Endodermal cell (in vitro differentiated cells): ENCODE measurements at regions not wholly inside any gene's neighbourhood (a gene's known extent, or its start where the extent isn't known, plus 50 kb on each side); places are given as distances from the start of the nearest gene placed in this dataset.
"Not testable (repeated sequence)": the region's sequence is repeated elsewhere in the genome, so short reads cannot be mapped to it uniquely, and the experiment has no call there.

ENCODE experiments used
- DNase-seq: peaks from one replicate; pipeline ENCODE4 v3.0.0-alpha.2; 2017
- H3K27ac ChIP-seq: 2 replicates; pipeline ENCODE4 v1.5.1; 2013; ENCODE audit warnings: mild to moderate bottlenecking, low read depth, low read length, moderate library complexity
- H3K27me3 ChIP-seq: 2 replicates; pipeline ENCODE4 v1.6.1; 2013; ENCODE audit warnings: mild to moderate bottlenecking, low read length, moderate library complexity; ENCODE audit not compliant: insufficient read depth, control insufficient read depth, poor library complexity, severe bottlenecking
- H3K36me3 ChIP-seq: 2 replicates; pipeline ENCODE4 v1.7.0; 2013; ENCODE audit warnings: mild to moderate bottlenecking, low read length, moderate library complexity; ENCODE audit not compliant: control insufficient read depth, insufficient read depth
- H3K4me1 ChIP-seq: one replicate; pipeline ENCODE4 v1.7.0; 2013; ENCODE audit warnings: low read length; ENCODE audit not compliant: control insufficient read depth, insufficient read depth
- H3K4me3 ChIP-seq: 2 replicates; pipeline ENCODE4 v1.5.1; 2013; ENCODE audit warnings: mild to moderate bottlenecking, low read length, moderate library complexity
- H3K9ac ChIP-seq: 2 replicates; pipeline ENCODE4 v1.6.1; 2013; ENCODE audit warnings: mild to moderate bottlenecking, low read length, moderate library complexity; ENCODE audit not compliant: poor library complexity, severe bottlenecking; ENCODE audit errors: extremely low read depth
- H3K9me3 ChIP-seq: 2 replicates; pipeline ENCODE4 v1.6.1; 2013; ENCODE audit warnings: mild to moderate bottlenecking, low read length, moderate library complexity; ENCODE audit not compliant: control insufficient read depth
- H3K27ac Mint-ChIP-seq: 2 replicates; pipeline ENCODE4 v1.8.0; 2020; ENCODE audit warnings: mixed read lengths
- H3K27me3 Mint-ChIP-seq: 2 replicates; pipeline ENCODE4 v1.8.0; 2021; ENCODE audit warnings: mild to moderate bottlenecking, mixed read lengths; ENCODE audit not compliant: insufficient read depth
- H3K36me3 Mint-ChIP-seq: 2 replicates; pipeline ENCODE4 v1.8.0; 2020; ENCODE audit warnings: low read depth, mixed read lengths
- H3K4me1 Mint-ChIP-seq: 2 replicates; pipeline ENCODE4 v1.8.0; 2020; ENCODE audit warnings: mixed read lengths
- H3K4me3 Mint-ChIP-seq: 2 replicates; pipeline ENCODE4 v1.8.0; 2020; ENCODE audit warnings: mild to moderate bottlenecking, moderate library complexity, mixed read lengths
- H3K9me3 Mint-ChIP-seq: 2 replicates; pipeline ENCODE4 v1.8.0; 2020; ENCODE audit warnings: mild to moderate bottlenecking, mixed read lengths
- WGBS, 2 experiments: methylation state at CpG; one replicate each; pipeline versions ENCODE4 v1.1.5 to v1.1.7; 2013; ENCODE audit warnings: missing lambda C conversion rate in 2 of 2, mixed read lengths in 1 of 2; ENCODE audit not compliant: insufficient coverage in 1 of 2, insufficient read length in 1 of 2; 5-methylcytosine and 5-hydroxymethylcytosine counted together
- TF ChIP-seq, protein P1 (sequence below): fragments of 200-600 bp; sonication (generic); conservative IDR thresholded peaks from 2 replicates; pipeline ENCODE4 v1.5.0; 2021; ENCODE audit warnings: antibody characterized with exemption, mild to moderate bottlenecking

DNA sequence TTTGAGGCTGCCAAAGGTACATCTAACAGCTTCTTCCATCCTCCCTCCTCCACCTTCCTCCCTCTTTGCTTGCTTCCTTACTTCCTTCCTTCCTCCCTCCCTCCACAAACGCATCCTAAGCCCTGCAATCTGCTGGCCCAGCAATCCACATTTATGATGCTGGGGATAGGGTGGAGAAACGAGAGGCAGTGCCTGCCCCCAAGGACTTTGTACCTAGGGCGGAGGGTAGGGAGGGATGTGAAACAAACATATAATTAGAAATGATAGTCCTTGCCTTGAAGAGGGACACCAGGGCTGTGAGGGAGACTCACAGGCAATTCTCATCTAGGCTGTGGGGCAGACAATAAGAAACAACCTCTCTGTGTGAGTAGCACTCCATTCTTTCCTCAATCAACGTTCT is 188.3 kb downstream of the ANKRD30B start:
- TF ChIP-seq, protein P1, sequence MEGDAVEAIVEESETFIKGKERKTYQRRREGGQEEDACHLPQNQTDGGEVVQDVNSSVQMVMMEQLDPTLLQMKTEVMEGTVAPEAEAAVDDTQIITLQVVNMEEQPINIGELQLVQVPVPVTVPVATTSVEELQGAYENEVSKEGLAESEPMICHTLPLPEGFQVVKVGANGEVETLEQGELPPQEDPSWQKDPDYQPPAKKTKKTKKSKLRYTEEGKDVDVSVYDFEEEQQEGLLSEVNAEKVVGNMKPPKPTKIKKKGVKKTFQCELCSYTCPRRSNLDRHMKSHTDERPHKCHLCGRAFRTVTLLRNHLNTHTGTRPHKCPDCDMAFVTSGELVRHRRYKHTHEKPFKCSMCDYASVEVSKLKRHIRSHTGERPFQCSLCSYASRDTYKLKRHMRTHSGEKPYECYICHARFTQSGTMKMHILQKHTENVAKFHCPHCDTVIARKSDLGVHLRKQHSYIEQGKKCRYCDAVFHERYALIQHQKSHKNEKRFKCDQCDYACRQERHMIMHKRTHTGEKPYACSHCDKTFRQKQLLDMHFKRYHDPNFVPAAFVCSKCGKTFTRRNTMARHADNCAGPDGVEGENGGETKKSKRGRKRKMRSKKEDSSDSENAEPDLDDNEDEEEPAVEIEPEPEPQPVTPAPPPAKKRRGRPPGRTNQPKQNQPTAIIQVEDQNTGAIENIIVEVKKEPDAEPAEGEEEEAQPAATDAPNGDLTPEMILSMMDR = no peak
- H3K27me3 Mint-ChIP-seq = no peaks in the 10 kb centered on the region
- Histone ChIP-seq H3K27ac (no peak overlapping the region), H3K36me3 (no peaks in the 10 kb centered on the region), H3K4me3 (no peak overlapping the region), H3K9me3 (peaks cover 55% of the 10 kb centered on the region), H3K27me3 (no peaks in the 10 kb centered on the region), H3K9ac (no peak overlapping the region), H3K4me1 (no peaks in the 10 kb centered on the region)
- H3K4me3 Mint-ChIP-seq = no peak overlapping the region
- peaks cover 92% of the 10 kb centered on the region for H3K9me3 Mint-ChIP-seq
- 62% methylated on average over 3 of the region's 4 CpGs; no CpG with 5 or more reads in 1 of the 2 experiments for WGBS, 2 experiments
- H3K4me1 Mint-ChIP-seq = no peaks in the 10 kb centered on the region
- H3K36me3 Mint-ChIP-seq = no peaks in the 10 kb centered on the region
- no peak for DNase-seq
- H3K27ac Mint-ChIP-seq = no peak overlapping the region

DNA sequence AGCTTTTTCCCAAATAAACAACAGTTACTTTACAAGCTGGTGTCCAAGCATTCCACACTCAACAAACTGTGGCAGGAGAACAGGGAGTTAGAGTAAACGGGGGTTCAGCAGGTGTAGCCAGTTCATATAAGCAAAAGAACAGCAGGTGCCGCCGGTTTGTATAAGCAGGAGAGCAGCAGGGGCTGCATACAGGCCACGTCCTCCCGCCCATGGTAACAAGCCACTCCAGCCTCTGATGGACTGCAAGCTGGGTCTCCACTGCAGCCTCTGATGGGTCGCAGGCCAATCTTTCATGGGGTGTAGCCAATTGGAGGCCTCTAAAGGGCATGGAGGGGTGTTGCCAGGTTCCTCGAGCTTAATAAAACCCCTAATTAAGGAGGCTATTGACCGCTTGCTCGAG is 189.3 kb downstream of the ANKRD30B start:
- H3K27me3 ChIP-seq = no peaks in the 10 kb centered on the region
- no peaks in the 10 kb centered on the region for H3K4me1 ChIP-seq
- TF ChIP-seq, protein P1 = no peak
- Mint-ChIP-seq H3K4me1 (no peaks in the 10 kb centered on the region), H3K27me3 (no peaks in the 10 kb centered on the region), H3K4me3 (no peak overlapping the region), H3K27ac (no peak overlapping the region), H3K9me3 (peaks cover 93% of the 10 kb centered on the region), H3K36me3 (no peaks in the 10 kb centered on the region)
- no peak for DNase-seq
- H3K36me3 ChIP-seq = no peaks in the 10 kb centered on the region
- no peak overlapping the region for H3K27ac ChIP-seq
- no peak overlapping the region for H3K9ac ChIP-seq
- H3K9me3 ChIP-seq = peaks cover 55% of the 10 kb centered on the region
- H3K4me3 ChIP-seq = no peak overlapping the region
- WGBS, 2 experiments = 78 to 86% methylated on average over 5 to 9 of the region's 9 CpGs

DNA sequence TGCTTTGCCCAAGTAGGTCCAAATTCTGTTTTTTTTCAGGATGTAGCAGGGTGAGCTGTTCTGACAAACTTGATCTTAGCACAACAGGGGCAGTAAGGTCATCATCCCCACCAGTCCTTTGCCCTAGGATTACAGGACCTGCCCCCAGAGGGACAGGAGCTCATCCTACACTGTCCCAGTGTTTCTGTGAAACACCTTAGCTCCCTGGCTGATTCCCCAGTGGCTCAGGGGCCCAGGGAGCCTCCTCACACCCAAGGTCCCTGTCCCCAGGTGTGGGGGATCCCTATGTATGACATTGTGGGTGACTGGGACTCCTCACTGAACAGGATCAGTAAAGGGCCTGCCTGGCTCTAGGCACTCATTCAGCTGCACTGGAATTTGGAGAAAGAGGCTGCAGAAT is 191.2 kb downstream of the ANKRD30B start:
- Mint-ChIP-seq H3K4me1 (no peaks in the 10 kb centered on the region), H3K36me3 (no peaks in the 10 kb centered on the region), H3K4me3 (no peak overlapping the region), H3K27me3 (no peaks in the 10 kb centered on the region), H3K9me3 (peaks cover 92% of the 10 kb centered on the region), H3K27ac (no peak overlapping the region)
- Histone ChIP-seq H3K9ac (no peak overlapping the region), H3K9me3 (peaks cover 46% of the 10 kb centered on the region), H3K4me1 (no peaks in the 10 kb centered on the region), H3K4me3 (no peak overlapping the region), H3K27me3 (no peaks in the 10 kb centered on the region), H3K27ac (no peak overlapping the region), H3K36me3 (no peaks in the 10 kb centered on the region)
- no peak for DNase-seq
- TF ChIP-seq, protein P1 = no peak

DNA sequence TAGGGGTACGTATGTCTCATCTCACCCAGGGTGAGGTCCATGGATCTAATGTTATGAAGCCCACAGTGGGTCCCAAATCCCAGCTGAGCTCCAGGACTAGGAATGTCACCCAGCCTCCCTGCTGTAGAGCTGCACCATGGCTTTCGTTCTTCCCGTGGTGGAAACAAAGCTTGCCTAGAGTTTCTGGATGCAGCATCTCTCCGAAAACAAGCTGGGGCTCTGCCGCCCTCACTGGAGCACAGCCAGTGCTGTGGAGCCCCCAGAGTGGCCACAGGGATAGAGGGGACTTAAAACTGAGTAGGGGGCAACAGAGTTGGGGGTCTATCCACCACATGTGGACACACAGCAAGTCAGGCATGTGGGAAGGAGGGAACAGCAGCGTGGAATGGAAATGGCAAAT is 192.1 kb downstream of the ANKRD30B start:
- peaks cover 92% of the 10 kb centered on the region for H3K9me3 Mint-ChIP-seq
- H3K27me3 Mint-ChIP-seq, H3K36me3 Mint-ChIP-seq, H3K4me3 Mint-ChIP-seq, H3K27ac ChIP-seq, H3K4me1 ChIP-seq, H3K9ac ChIP-seq, H3K27me3 ChIP-seq, H3K36me3 ChIP-seq, H3K27ac Mint-ChIP-seq, DNase-seq, H3K4me1 Mint-ChIP-seq, H3K4me3 ChIP-seq: not testable (repeated sequence)
- WGBS, 2 experiments = 72% methylated on average over 4 to 6 of the region's 6 CpGs
- peaks cover 46% of the 10 kb centered on the region for H3K9me3 ChIP-seq
